HG03520 (cell line): ENCODE measurements at regions not wholly inside any gene's neighbourhood (a gene's known extent, or its start where the extent isn't known, plus 50 kb on each side); places are given as distances from the start of the nearest gene placed in this dataset.
"Not testable (repeated sequence)": the region's sequence is repeated elsewhere in the genome, so short reads cannot be mapped to it uniquely, and the experiment has no call there.

Experiments
- ATAC-seq: cut with Tn5 transposase; IDR thresholded peaks from one replicate; pipeline ENCODE4 v1.9.1; 2021; ENCODE audit warnings: mild to moderate bottlenecking, moderate library complexity; ENCODE audit not compliant: unreplicated experiment

DNA sequence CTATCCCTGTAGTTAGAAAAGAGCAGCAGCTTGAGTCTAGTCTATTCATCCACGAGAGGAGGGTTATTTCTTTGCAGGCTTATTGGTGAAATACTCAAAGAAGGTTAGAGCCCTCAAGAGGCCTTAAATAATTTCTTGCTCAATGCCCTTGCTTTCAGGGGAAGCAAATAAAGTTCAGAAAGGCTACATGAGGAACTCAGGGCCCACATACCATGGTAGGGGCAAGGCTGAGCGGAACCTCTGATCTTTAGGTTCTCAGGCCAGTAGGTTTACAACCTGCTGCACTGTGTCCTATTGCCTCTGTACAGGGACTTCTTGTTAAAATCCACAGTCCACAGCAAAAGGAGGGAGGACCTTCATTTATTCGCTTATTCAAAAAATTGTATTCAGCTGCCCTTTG lies 101.7 kb downstream of the ADAMTS15 start:
- no peak for ATAC-seq

DNA sequence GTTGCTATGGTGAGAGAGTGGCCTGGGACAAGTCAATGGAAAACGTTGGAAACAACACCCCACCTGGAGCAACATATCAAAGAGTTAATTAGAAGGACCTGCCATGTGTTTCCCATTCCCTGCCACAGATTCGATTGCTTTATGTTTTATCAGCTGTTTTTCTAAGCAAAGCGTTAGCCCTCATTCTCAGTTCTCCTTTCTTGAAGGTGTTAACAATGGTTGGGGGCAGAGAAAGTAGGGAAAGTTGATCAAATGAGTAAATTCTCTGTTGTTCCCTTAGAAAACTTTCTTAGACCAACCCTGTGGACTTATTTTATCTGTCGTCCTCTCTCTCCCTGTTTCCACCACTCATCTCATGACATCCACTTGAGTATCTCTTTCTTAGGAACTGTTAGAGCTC lies 102.5 kb downstream of the ADAMTS15 start:
- no peak for ATAC-seq

DNA sequence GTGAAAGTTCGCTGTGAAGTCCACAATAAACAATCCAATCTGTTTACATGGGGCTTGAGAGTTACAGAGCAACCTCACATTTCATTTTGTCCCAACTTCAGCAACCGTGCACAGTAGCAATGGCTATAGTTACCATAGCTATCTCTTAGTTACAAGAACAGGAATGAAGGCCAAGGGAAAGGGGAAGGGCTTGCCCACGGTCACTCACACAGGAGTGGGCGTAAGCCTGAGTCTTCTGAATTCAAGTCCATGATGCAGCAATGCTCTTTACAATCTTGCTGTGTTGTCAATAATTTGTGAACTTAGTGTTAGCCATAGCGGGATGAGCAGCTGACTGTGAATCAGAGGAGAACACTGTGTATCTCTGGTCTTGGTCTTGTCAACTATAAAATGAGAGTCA lies 102.9 kb downstream of the ADAMTS15 start:
- ATAC-seq = no peak

DNA sequence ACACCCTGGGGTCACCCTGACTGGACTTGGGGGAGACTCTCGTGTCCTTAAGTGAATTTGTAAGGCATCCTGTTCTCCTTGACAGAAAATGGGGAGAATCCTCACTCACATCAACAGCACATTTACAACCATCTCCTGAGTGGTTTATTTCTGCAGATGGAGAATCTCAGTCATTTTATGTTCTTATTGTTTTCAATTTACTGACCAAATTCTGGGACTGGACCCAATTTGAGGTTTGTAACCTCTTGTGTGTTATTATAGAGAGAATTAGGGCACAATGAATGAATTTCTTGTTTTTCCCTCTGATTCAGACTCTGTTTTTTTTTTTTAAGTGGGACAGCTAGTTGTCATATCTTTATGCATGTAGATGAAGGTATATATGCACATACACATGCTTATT lies 104.9 kb downstream of the ADAMTS15 start:
- ATAC-seq = no peak

DNA sequence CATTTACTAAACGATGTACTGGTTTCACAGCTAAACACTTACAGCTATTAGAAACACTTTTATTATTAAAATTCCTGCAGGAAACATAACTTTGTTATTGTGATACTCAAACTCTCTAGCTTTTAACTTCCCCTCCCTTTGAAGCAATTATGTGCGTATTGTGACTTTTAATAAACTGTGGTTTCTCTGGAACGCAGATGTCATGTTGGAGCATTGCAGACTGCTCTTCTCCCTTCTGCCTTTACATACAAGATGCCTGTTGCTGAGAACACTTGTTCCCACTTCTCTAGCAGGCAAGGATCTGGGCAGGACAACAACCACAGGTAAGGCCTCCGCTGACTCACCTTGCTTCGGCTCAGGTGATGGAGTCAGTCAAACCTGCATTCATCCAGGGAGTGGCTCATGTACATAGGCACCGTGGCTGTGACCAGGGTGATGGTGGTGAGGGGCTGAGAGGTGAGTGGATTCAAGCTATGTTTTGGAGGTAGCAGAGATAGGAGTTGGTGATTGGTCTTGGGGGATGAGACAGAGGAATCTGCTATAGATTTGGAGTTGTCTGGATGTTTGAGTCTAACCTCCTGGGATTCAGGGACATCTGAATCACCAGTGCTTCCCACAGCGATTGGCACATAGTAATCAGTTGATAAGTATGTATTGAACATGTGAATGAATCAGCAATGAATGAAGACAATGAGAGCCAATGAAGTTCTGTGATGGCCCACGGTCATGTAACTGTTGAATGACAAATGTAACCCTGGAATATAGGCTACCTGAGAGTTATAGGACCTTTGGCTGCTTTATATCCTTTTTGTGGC lies 106.0 kb downstream of the ADAMTS15 start:
- ATAC-seq = no peak

DNA sequence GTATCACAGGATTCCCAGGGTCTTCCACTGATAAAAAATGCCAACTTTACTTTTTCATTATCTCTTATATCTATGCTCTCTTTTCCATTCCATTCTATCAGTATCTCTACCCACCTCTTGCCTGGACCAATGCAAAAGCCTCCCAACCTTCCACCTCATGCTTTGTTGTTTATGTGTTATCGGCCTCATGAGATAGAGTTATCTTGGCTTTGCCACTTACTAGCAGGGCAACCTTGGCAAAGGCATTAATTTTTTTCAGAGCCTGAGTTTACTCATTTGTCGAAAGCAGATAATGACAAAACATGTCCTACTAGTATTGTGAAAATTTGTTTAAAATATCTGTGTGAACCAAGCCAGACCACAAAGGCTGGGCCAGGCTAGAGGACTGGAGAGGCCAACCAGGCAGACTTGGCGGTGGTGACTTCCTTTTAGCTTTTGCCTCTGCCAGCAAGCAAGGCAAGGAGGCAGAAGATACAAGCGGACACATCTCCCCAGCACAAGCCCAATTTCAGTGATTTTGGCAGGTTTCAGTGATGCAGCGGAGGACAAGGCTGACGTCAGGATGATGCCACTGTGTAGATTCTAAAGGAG lies 106.9 kb downstream of the ADAMTS15 start:
- ATAC-seq = no peak

DNA sequence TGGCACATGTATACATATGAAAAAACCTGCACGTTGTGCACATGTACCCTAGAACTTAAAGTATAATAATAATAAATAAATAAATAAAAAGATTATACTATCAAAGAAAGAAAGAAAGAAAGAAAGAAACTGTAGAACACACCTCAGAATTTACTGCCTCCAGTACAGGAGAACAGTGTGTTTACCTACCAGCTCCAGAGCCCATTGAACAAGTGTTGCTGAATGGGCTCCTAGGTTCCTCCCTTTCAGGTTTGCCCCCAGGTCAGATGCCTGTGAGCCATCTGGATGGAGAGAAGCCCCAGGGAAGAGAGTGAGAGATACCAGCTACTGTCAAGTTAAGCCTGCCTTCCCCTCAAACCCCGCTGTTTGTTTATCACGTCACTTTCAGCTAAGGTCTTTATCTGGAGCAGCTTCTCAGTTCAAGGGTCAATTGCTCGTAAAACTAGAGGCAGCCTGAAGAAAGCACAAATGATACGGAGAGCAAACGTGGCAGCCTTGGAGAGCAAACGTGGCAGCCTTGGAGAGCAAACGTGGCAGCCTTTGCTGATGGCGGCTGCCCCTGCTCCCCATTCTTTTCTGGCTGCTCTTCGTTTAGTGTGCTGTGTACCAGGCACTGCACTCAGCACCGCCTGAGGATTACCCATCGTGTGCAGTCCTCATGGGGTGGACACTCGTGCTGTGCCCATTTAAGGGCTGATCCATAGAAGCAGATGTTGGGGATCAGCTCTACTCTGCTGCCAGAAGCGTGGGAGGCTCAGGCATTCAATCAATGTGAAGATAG lies 111.7 kb downstream of the ADAMTS15 start:
- ATAC-seq = no peak

DNA sequence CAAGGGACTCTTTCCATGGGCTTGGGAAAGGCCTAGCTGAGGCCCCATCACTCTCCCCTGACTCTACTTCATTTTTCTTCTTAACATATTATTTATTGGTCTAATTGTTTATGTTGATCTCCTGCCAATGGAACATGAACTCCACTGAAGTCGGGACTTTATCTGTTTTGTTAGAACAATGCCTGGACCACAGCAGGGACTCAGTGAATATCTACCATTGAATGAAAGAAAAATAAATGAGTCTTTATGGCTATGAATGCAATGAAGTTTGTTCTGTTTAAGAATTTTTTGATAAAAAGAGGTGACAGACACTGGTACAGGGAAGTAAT lies 112.3 kb downstream of the ADAMTS15 start:
- ATAC-seq = no peak

DNA sequence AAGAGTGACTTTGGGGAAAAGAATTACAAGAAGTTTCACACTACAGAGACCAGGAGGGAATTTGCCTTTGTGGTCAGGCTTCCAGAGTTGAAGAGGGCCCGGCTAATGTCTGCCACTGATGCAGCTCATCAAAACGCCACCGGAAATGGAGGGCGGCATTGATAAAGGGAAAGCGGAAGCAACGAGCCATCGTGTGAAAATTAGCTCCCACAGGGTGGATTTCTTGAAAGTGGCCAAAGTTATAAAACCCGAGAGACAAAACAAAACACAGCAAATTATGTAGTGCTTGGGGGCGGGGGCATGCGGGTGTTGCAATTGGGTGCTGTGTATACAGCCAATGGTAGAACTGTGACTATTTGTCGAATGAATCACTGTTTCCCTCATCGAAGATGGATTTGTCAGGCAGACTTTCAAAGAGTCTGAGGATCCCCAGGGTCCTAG lies 113.0 kb downstream of the ADAMTS15 start:
- no peak for ATAC-seq

DNA sequence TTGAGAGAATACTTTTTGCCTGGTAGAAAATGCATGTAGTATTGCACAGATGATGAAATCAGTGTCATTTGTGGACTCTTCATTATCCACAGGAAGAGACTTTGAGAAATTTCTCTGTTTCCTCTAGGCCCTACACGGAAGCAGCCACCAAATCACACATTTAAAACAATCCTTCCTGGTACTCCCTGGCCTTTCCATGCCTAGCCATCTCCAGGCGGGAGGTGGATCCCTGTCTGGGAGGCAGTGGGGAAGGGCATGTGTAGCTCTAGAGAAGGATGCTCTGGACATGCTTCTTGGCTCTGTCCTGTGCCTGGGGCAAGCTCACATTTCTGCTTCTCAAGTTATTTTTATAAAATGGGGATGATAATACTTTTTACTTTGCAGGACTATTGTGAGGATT lies 114.1 kb downstream of the ADAMTS15 start:
- no peak for ATAC-seq

DNA sequence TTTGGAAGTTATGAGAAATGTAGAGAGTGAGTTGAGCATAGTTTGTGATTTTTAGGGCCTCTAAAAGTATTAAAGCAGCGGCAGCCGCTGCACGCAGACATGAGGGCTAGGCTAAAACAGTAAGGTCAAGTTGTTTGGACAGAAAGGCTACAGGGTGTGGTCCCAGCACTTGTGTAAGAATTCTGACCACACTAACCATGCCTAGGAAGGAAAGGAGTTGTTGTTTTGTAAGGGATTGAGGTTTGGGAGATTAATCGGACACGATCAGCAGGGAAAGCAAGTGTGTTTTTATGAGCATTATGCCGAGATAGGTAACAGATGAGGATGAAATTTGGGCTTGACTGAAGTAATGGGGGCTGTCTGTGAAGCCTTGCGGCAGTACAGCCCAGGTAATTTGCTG lies 117.9 kb downstream of the ADAMTS15 start:
- ATAC-seq = not testable (repeated sequence)

DNA sequence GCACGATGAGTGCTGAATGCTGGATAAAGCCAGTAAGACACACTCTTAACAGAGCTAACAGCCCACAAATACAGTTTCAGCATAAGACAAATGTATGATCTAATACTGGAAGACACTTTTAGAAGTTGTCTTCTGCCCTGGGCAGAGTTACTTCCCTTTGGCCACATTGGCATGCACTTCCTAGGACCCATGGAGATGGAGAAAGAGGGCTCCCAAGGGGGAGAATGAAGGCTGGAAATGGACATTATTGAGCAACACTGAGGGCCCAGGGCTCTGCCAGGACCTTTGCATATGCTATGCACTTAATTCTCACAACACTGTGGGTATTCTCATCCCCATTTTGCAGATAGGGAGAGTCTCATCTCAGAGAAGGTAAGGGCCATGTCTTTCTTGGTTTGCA lies 123.1 kb downstream of the ADAMTS15 start:
- no peak for ATAC-seq

DNA sequence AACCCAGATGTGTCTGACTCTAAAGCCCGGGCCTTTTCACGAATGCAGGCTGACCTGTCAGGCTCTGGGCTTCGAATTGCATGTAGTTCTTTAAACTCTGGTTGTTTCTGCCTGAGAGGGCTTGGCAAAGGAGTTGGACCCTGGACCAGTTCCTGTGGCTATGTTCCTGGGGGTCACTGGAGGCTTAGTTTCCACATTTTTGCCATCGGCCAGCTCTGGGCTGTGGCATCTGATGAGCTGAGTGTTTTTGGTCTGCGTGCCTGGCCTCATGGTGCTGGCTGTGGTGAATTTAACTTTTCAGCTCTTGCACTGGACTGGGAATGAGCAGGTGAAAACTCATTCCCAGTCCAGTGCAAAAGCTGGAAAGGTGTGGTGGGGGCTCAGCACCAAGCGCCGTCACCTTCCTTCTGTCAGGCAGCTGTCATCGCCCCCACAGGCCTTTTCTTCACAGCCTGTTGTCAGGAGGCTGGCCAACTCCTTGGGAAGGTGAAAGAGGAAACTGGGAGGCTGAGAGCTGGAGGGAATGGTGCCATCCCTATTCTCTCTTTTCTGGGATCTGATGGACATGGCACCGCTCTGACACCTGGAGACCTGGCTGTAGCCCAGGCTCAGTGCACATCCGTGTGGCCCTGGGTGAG lies 123.6 kb downstream of the ADAMTS15 start:
- no peak for ATAC-seq

DNA sequence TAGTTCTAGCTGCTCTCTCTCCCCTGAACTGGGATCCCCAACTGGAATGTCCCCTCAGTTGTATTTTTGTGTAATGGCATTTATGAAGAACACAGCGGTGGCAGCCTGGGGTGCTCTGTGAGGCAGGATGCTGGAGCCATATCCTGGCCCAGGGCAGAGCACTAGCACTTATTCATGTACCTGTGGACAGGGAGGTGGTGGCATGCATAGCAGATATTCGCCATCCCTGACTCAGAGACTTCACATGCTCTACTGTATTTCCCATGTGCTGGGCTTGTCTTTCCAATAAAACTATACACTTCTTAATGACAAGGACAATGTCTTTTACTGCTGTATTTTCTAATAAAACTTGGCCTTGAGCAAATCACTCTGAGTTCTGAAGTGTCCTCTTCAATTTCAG lies 125.3 kb downstream of the ADAMTS15 start:
- ATAC-seq = no peak

DNA sequence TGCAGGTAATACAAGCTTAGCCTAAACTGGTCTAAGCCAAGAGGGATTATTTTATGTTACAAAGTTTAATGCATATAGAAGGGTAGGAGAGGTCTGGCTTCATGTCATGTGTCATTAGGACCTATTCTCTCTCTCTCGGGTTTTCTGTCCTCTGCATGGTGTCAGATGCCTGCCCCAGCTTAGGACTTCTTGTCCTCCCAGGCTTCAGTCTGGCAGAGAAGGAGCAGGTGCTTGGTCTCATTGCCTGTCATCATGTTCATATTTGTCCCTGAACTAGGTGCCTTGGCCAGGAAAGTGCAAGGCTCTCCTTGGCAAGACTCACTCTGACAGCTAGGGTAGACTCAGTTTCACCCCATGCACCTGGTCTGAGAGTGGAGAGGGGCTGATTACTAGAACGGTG lies 126.3 kb downstream of the ADAMTS15 start:
- ATAC-seq = no peak

DNA sequence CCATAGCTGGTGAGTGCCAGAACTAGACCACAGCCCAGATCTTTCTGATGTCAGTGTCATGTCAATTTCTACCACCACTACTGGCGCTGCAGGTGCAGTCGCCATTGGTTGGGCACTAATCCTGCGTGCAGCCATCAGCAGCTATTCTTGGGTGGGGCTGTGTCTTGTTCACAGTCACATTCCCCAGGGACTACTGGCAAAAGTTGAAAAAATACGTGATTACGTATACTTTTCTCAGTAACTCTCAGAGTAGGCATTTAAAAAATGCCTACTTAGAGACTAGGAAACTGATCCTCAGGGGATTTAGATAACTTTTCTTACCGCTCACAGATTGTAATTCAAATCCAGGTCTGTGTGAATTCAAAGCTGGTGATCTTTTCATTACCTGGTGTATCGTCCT lies 127.7 kb downstream of the ADAMTS15 start:
- no peak for ATAC-seq

DNA sequence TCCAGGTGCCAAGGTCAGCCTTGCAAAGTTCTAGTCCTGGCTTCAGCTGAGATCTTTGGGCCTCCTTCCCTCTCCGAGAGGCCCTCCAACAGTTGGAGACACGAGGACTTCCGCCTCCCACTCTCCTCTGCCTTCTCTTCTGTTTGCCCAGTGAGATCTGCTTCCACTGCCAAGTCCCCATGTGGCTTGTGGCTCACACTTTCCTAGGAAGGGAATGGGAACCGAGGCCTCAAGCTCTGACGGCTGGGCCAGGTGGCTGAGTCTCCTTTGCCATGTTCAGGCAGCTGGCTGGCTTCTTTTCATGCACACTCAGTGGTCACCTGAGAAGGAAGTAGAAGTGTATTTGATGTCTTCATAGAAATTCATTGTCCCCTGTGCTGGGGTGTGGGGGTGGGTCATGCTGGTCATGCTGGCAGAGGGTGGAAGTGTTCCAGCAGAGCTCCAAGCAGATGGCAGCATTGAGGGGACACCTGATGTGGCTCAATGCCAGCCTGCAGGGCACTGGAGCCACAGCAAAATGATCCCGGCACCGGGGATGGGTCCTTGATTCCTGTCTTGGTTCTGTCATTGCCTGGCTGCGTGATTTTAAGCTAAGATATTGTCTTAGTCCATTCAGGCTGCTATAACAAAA lies 130.4 kb downstream of the ADAMTS15 start:
- ATAC-seq = no peak

DNA sequence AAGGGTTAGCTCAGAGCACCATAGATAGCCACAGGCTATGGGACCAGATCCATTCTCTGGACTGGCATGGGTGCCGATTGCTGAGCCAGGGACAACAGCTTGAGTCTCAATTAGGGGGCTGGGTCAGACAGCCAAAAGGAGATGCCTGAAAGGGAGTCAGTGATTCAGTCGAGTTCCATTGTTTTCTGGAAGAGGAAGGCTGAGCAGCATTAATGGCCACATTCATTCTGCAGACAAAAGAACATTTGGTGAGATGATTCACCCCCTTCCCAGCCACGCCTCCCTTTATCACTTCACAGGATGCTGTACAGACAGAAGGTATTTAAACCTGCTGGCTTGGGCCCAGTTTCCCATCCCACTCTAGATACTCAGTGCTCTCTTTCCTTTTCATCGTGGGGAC lies 131.9 kb downstream of the ADAMTS15 start:
- no peak for ATAC-seq

DNA sequence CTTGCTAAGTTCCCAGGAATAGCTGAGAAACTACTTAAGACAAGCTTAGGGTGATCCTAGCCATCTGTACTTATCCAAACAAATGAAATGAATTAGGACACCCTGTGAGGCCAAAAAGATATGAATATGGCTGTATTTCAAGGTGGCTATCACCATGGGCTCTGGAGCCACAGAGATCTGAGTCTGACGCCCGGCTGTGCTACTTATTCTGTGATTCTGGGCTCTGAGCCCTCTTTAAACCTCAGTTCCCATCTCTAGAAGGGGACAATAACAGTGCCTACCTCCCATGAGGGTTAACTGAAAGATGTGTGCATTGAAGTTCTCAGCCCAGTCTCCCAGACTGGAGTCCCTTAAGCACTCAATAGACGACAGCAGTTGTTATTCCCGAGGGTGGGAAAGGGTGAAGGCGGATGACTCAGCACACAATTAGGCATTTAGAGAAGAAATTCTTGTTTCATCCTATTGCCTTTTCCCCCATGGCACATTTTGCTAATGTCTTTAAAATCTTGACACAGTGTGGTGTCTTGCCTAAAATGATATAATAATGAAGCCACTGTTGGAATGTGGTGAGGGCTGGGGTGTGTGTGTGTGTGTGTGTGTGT lies 132.5 kb downstream of the ADAMTS15 start:
- ATAC-seq = no peak

DNA sequence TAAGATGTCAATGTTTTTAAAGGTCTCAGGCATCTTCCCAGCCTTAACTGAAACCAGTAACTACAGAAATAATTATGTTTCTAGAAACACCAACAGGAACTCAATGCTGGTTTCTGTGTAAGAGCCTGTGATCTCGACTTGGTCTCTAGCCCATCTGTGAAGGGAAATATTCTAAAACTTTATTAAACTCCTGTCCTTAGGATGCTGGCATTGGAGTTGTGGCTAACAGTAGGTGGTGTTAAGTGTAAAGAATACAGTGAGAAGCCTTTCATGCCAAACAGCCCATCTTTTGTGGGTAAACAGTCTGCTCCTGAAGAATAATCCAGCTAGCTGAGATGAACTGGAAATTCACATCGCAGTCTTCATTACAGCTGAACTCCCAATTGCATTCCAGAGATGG lies 133.2 kb downstream of the ADAMTS15 start:
- no peak for ATAC-seq

DNA sequence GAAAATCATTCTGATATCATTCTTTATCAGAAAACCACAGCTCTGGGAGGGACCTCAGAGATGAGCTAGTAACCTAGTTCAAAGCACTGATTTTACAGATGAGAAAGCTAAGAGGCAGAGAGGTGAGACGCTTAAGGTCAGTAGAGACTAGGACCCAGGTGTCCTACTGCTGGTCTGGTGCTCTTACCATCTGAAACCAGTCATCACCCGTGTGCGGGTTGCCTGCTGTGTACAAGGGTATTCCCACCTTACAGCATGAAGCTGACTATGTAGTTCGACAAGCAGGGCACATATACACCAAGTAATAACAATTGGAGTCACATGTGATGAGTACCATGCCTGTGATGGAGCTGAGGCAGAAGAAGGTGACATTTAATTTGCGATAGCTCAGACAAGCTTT lies 133.7 kb downstream of the ADAMTS15 start:
- ATAC-seq = no peak
